HG02943 (cell line): ENCODE measurements at regions not wholly inside any gene's neighbourhood (a gene's known extent, or its start where the extent isn't known, plus 50 kb on each side); places are given as distances from the start of the nearest gene placed in this dataset.

Experiments
- ATAC-seq: cut with Tn5 transposase; IDR thresholded peaks from one replicate; pipeline ENCODE4 v1.9.1; 2021; ENCODE audit warnings: mild to moderate bottlenecking, low read depth, moderate library complexity; ENCODE audit not compliant: unreplicated experiment

- ATAC-seq, result no peak
Measured at GRCh38 chr17:77723071-77723908, 235.2 kb upstream of the TNRC6C start.

- ATAC-seq, result no peak
Measured at GRCh38 chr17:77723909-77724875, 234.3 kb upstream of the TNRC6C start.

- no peak for ATAC-seq
Measured at GRCh38 chr17:77724876-77725615, 233.5 kb upstream of the TNRC6C start.

- ATAC-seq, result no peak
Measured at GRCh38 chr17:77725846-77726245, 232.7 kb upstream of the TNRC6C start.

- no peak for ATAC-seq
Measured at GRCh38 chr17:77726549-77727006, 231.9 kb upstream of the TNRC6C start.

- no peak for ATAC-seq
Measured at GRCh38 chr17:77727037-77727615, 231.4 kb upstream of the TNRC6C start.

- no peak for ATAC-seq
Measured at GRCh38 chr17:77728474-77728795, 230.1 kb upstream of the TNRC6C start.

GRCh38 chr17:77728871-77729270 lies 229.6 kb upstream of the TNRC6C start:
- no peak for ATAC-seq

- no peak for ATAC-seq
Measured at GRCh38 chr17:77729587-77729986, 228.9 kb upstream of the TNRC6C start.

- no peak for ATAC-seq
Measured at GRCh38 chr17:77730376-77730775, 228.1 kb upstream of the TNRC6C start.

- no peak for ATAC-seq
Measured at GRCh38 chr17:77733576-77734296, 224.8 kb upstream of the TNRC6C start.

- ATAC-seq, result no peak
Measured at GRCh38 chr17:77734371-77735080, 224.0 kb upstream of the TNRC6C start.

- no peak for ATAC-seq
Measured at GRCh38 chr17:77735081-77735565, 223.4 kb upstream of the TNRC6C start.

- no peak for ATAC-seq
Measured at GRCh38 chr17:77735566-77736198, 222.8 kb upstream of the TNRC6C start.

GRCh38 chr17:77736199-77736585 lies 222.3 kb upstream of the TNRC6C start:
- no peak for ATAC-seq

- no peak for ATAC-seq
Measured at GRCh38 chr17:77736721-77737120, 221.8 kb upstream of the TNRC6C start.

GRCh38 chr17:77737442-77738265 lies 220.8 kb upstream of the TNRC6C start:
- no peak for ATAC-seq
